ENCODE measurements at regions not wholly inside any gene's neighbourhood (a gene's known extent, or its start where the extent isn't known, plus 50 kb on each side); places are given as distances from the start of the nearest gene placed in this dataset.
"Not testable (repeated sequence)": the region's sequence is repeated elsewhere in the genome, so short reads cannot be mapped to it uniquely, and the experiment has no call there.

- no peaks in the 10 kb centered on the region for H3K27me3 ChIP-seq
- no peaks in the 10 kb centered on the region for H3K36me3 ChIP-seq
- DNase-seq: no peak
- no peaks in the 10 kb centered on the region for H3K9me3 ChIP-seq (replicated peaks)
- H3K4me3 ChIP-seq: 0 out of 2 replicates have a peak overlapping the region, but pooled peaks have one; percentile 7
- H3K4me1 ChIP-seq: peaks cover 41% of the 10 kb centered on the region
- H3K27ac ChIP-seq: no peak overlapping the region
Observed at GRCh38 chr1:60280819-60281218, 207.2 kb upstream of the C1orf87 start.

- no peak overlapping the region for H3K4me3 ChIP-seq
- no peaks in the 10 kb centered on the region for H3K27me3 ChIP-seq
- H3K4me1 ChIP-seq: peaks cover 41% of the 10 kb centered on the region
- no peaks in the 10 kb centered on the region for H3K9me3 ChIP-seq (replicated peaks)
- H3K36me3 ChIP-seq: no peaks in the 10 kb centered on the region
- H3K27ac ChIP-seq: no peak overlapping the region
- DNase-seq: peak; percentile 42 to 57
Observed at GRCh38 chr1:60280256-60280655, 206.7 kb upstream of the C1orf87 start.

- no peaks in the 10 kb centered on the region for H3K36me3 ChIP-seq
- H3K4me3 ChIP-seq: no peak overlapping the region
- no peaks in the 10 kb centered on the region for H3K27me3 ChIP-seq
- H3K4me1 ChIP-seq: peaks cover 41% of the 10 kb centered on the region
- H3K27ac ChIP-seq: no peak overlapping the region
- DNase-seq: no peak
- no peaks in the 10 kb centered on the region for H3K9me3 ChIP-seq (replicated peaks)
Observed at GRCh38 chr1:60279798-60280197, 206.2 kb upstream of the C1orf87 start.

- peak; percentile 57 to 92 for DNase-seq
- Histone ChIP-seq H3K27me3 (no peaks in the 10 kb centered on the region), H3K27ac (peak overlapping the region; percentile 12; the same call in 1 of the 2 replicates), H3K4me1 (peaks cover 30% of the 10 kb centered on the region), H3K9me3 (replicated peaks) (no peaks in the 10 kb centered on the region), H3K4me3 (no peak overlapping the region), H3K36me3 (no peaks in the 10 kb centered on the region)
Observed at GRCh38 chr1:60277269-60277668, 203.7 kb upstream of the C1orf87 start.

GRCh38 chr1:60274422-60275290 lies 201.1 kb upstream of the C1orf87 start:
- Histone ChIP-seq H3K4me3 (no peak overlapping the region), H3K4me1 (peaks cover 13% of the 10 kb centered on the region), H3K36me3 (no peaks in the 10 kb centered on the region), H3K27ac (no peak overlapping the region), H3K9me3 (replicated peaks) (no peaks in the 10 kb centered on the region), H3K27me3 (no peaks in the 10 kb centered on the region)
- no peak for DNase-seq

GRCh38 chr1:60273185-60273584 lies 199.6 kb upstream of the C1orf87 start:
- H3K27ac ChIP-seq: no peak overlapping the region
- no peaks in the 10 kb centered on the region for H3K27me3 ChIP-seq
- no peak overlapping the region for H3K4me3 ChIP-seq
- peaks cover 13% of the 10 kb centered on the region for H3K4me1 ChIP-seq
- H3K9me3 ChIP-seq (replicated peaks): no peaks in the 10 kb centered on the region
- no peaks in the 10 kb centered on the region for H3K36me3 ChIP-seq
- DNase-seq: no peak

GRCh38 chr1:60271041-60271440 lies 197.5 kb upstream of the C1orf87 start:
- no peak overlapping the region for H3K4me3 ChIP-seq
- no peak overlapping the region for H3K27ac ChIP-seq
- no peaks in the 10 kb centered on the region for H3K36me3 ChIP-seq
- no peaks in the 10 kb centered on the region for H3K9me3 ChIP-seq (replicated peaks)
- no peak for DNase-seq
- no peaks in the 10 kb centered on the region for H3K4me1 ChIP-seq
- H3K27me3 ChIP-seq: no peaks in the 10 kb centered on the region

- H3K9me3 ChIP-seq (replicated peaks): no peaks in the 10 kb centered on the region
- H3K36me3 ChIP-seq: no peaks in the 10 kb centered on the region
- no peak overlapping the region for H3K4me3 ChIP-seq
- no peaks in the 10 kb centered on the region for H3K27me3 ChIP-seq
- no peaks in the 10 kb centered on the region for H3K4me1 ChIP-seq
- peak in 1 of 2 experiments; percentile 36 for DNase-seq
- H3K27ac ChIP-seq: no peak overlapping the region
Observed at GRCh38 chr1:60268451-60268850, 194.9 kb upstream of the C1orf87 start.

- DNase-seq: no peak
- no peaks in the 10 kb centered on the region for H3K36me3 ChIP-seq
- no peak overlapping the region for H3K4me3 ChIP-seq
- no peak overlapping the region for H3K27ac ChIP-seq
- H3K9me3 ChIP-seq (replicated peaks): no peaks in the 10 kb centered on the region
- no peaks in the 10 kb centered on the region for H3K27me3 ChIP-seq
- H3K4me1 ChIP-seq: no peaks in the 10 kb centered on the region
Observed at GRCh38 chr1:60265560-60266535, 192.3 kb upstream of the C1orf87 start.

GRCh38 chr1:60262701-60263100 lies 189.1 kb upstream of the C1orf87 start:
- Histone ChIP-seq H3K9me3 (replicated peaks) (0 out of 2 replicates have a peak, but pooled peaks cover 4% of the 10 kb centered on the region), H3K4me1 (no peaks in the 10 kb centered on the region), H3K4me3 (no peak overlapping the region), H3K36me3 (no peaks in the 10 kb centered on the region), H3K27ac (no peak overlapping the region), H3K27me3 (no peaks in the 10 kb centered on the region)
- no peak for DNase-seq

- H3K36me3 ChIP-seq: no peaks in the 10 kb centered on the region
- no peak overlapping the region for H3K4me3 ChIP-seq
- no peak for DNase-seq
- no peak overlapping the region for H3K27ac ChIP-seq
- peaks cover 4% of the 10 kb centered on the region; the same call in 1 of the 2 replicates for H3K9me3 ChIP-seq (replicated peaks)
- no peaks in the 10 kb centered on the region for H3K27me3 ChIP-seq
- H3K4me1 ChIP-seq: no peaks in the 10 kb centered on the region
Observed at GRCh38 chr1:60257531-60257930, 184.0 kb upstream of the C1orf87 start.

GRCh38 chr1:60255565-60255964 lies 182.0 kb upstream of the C1orf87 start:
- Histone ChIP-seq H3K36me3 (no peaks in the 10 kb centered on the region), H3K27me3 (no peaks in the 10 kb centered on the region), H3K9me3 (replicated peaks) (peaks cover 4% of the 10 kb centered on the region; the same call in 1 of the 2 replicates), H3K27ac (no peak overlapping the region), H3K4me1 (no peaks in the 10 kb centered on the region), H3K4me3 (no peak overlapping the region)
- no peak for DNase-seq

GRCh38 chr1:60251426-60251825 lies 177.9 kb upstream of the C1orf87 start:
- Histone ChIP-seq H3K27ac (no peak overlapping the region), H3K4me3 (no peak overlapping the region)

GRCh38 chr1:60247467-60247866 lies 173.9 kb upstream of the C1orf87 start:
- not testable (repeated sequence) for H3K27me3 ChIP-seq; H3K27ac ChIP-seq; H3K4me3 ChIP-seq; H3K36me3 ChIP-seq; H3K9me3 ChIP-seq (replicated peaks); H3K4me1 ChIP-seq; DNase-seq

More at GRCh38 chr1:60251426-60251825, 177.9 kb upstream of the C1orf87 start:
- no peaks in the 10 kb centered on the region for H3K27me3 ChIP-seq
- H3K36me3 ChIP-seq: no peaks in the 10 kb centered on the region
- H3K9me3 ChIP-seq (replicated peaks): no peaks in the 10 kb centered on the region; the same call in 1 of the 2 replicates
- DNase-seq: no peak
- H3K4me1 ChIP-seq: no peaks in the 10 kb centered on the region

GRCh38 chr1:60245324-60245723 lies 171.8 kb upstream of the C1orf87 start:
- no peak for DNase-seq
- Histone ChIP-seq H3K27ac (no peak overlapping the region), H3K4me3 (no peak overlapping the region), H3K4me1 (no peaks in the 10 kb centered on the region), H3K27me3 (no peaks in the 10 kb centered on the region), H3K36me3 (no peaks in the 10 kb centered on the region), H3K9me3 (replicated peaks) (peaks cover 4% of the 10 kb centered on the region; the same call in 1 of the 2 replicates)

Data from SJCRH30 (cell line).